Esophagus squamous epithelium (tissue), 5 donors: ENCODE measurements at regions not wholly inside any gene's neighbourhood (a gene's known extent, or its start where the extent isn't known, plus 50 kb on each side); places are given as distances from the start of the nearest gene placed in this dataset.

Experiments
- DNase-seq: peaks from one replicate; lab custom pipeline; 2025; lab: John Stamatoyannopoulos, UW
- H3K27ac ChIP-seq, 4 donors: fragments of 200-600 bp; sonication (generic); one replicate each; pipeline ENCODE4 v1.5.1; 2016 to 2019; ENCODE audit warnings: mild to moderate bottlenecking in 1 of 4
- H3K27me3 ChIP-seq, 4 donors: fragments of 200-600 bp; sonication (generic); 1 replicate in 3 of 4; 2 replicates in 1 of 4; pipeline versions ENCODE4 v1.5.1 to v1.6.0; 2017 to 2021; ENCODE audit warnings: antibody characterized with exemption in 1 of 4
- H3K36me3 ChIP-seq, 3 donors: fragments of 200-600 bp; sonication (generic); one replicate each; pipeline ENCODE4 v1.5.1; 2016 to 2019
- H3K4me1 ChIP-seq, 3 donors: fragments of 200-600 bp; sonication (generic); one replicate each; pipeline ENCODE4 v1.5.1; 2017 to 2019
- H3K4me3 ChIP-seq, 4 donors: fragments of 200-600 bp; sonication (generic); 1 replicate in 3 of 4; 2 replicates in 1 of 4; pipeline ENCODE4 v1.5.1; 2016 to 2019; ENCODE audit warnings: mild to moderate bottlenecking in 2 of 4, moderate library complexity in 1 of 4
- H3K9me3 ChIP-seq, 3 donors: fragments of 200-600 bp; sonication (generic); one replicate each; pipeline ENCODE4 v1.5.1; 2016 to 2019
- CTCF ChIP-seq, 6 experiments: fragments of 450-650 bp in 4 of 6; fragments of 200-600 bp in 2 of 6; sonication (generic) in 2 of 6; IDR thresholded peaks; one replicate each; pipeline ENCODE4 v1.5.1; 2016 to 2019; ENCODE audit warnings: antibody characterized with exemption in 6 of 6, mild to moderate bottlenecking in 4 of 6, moderate library complexity in 4 of 6
- POLR2A ChIP-seq, 4 donors: fragments of 450-650 bp; IDR thresholded peaks; one replicate each; pipeline ENCODE4 v1.6.1; 2017; ENCODE audit warnings: antibody characterized with exemption in 4 of 4, mild to moderate bottlenecking in 4 of 4, moderate library complexity in 3 of 4
- WGBS, 2 donors: methylation state at CpG; one replicate each; pipeline ENCODE4 v1.1.5; 2018; 5-methylcytosine and 5-hydroxymethylcytosine counted together
- intact Hi-C: fragments of 100-400 bp; cut with DNase I; formaldehyde crosslinking; loops from one replicate; pipeline ENCODE4 v1.15.0; 2022
- donor health status: DM: yes; HTN: yes; CAD: no.

DNA sequence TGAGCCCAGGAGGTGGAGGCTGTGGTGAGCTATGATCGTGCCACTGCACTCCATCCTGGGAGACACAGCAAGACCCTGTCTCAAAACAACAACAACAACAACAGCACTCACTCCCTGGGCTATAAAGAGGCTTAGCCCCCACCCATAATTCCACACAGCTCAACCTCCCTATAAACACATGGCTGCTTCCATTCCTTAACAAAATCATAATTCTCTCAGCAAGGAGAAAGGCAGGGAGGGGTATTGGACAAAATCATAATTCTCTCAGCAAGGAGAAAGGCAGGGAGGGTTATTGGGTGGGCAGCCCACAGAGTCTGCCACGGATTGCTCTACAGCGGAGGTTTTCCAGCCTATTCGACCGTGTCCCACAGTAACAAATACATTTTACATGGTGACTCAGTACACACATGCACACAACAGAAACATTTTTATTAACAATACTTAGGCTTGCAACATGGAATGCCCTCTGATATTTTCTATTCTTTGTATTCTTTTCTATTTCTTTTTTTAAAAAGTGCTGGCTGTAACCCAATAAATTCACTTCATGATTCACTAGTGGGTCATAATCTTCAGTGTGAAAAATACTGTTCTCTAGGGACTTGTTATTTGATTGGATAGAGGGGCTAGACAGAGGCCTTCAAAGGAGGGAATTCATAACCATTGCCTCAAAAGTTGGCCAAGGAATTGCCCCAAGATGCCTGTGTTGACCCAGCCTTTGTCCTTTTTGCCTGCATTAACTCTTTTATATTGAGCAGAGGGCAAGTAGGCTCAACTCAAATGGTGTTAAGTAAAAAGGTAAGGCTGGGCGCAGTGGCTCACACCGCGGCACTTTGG, 50.6 kb upstream of the ZMYND8 start:
- WGBS, 2 donors, result 49 to 86% methylated on average over 7 to 8 of the region's 8 CpGs
- H3K4me3 ChIP-seq, result no peak overlapping the region
- H3K27me3 ChIP-seq, result no peaks in the 10 kb centered on the region
- no peak for DNase-seq
- H3K36me3 ChIP-seq, result no peaks in the 10 kb centered on the region
- H3K9me3 ChIP-seq, result no peaks in the 10 kb centered on the region
- intact Hi-C loops, result no loop called here
- TF ChIP-seq CTCF (IDR thresholded peaks at IDR 0.05), result no peak
- TF ChIP-seq POLR2A (IDR thresholded peaks at IDR 0.05), result no peak
- H3K27ac ChIP-seq, result no peak overlapping the region
- peaks cover 0 to 23% (median 4%) of the 10 kb centered on the region in 3 donors for H3K4me1 ChIP-seq

DNA sequence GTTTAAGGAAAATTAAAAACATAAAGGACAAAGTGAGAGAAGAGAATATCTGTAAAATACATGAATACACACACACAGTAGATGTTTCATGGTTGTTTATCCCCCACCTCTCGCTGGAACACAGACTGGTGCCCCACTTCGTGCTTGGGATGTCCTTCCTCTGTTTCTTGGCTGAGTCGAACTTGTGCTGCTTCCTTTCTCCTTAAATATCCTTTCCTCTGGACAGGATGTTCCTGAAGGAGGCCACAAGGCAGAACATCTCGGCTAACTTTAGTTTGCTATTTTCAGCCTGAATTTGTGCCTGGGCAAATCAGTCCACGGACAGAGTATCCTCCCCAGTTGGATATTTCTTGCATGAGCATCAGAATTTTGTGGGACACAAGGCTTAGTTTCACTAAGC, 54.7 kb upstream of the ZMYND8 start:
- intact Hi-C loops, result no loop called here
- Histone ChIP-seq H3K27me3 (no peaks in the 10 kb centered on the region), H3K9me3 (no peaks in the 10 kb centered on the region), H3K36me3 (no peaks in the 10 kb centered on the region), H3K4me3 (peak overlapping the region in 1 of 4 donors; percentile 32), H3K4me1 (peaks cover 0 to 45% (median 4%) of the 10 kb centered on the region in 3 donors), H3K27ac (peak overlapping the region; percentile 49 to 77 (median 72))
- TF ChIP-seq POLR2A (IDR thresholded peaks at IDR 0.05), result no peak
- TF ChIP-seq CTCF (IDR thresholded peaks at IDR 0.05), result no peak
- DNase-seq, result no peak
- 49 to 59% methylated on average over 5 of the region's 5 CpGs for WGBS, 2 donors

DNA sequence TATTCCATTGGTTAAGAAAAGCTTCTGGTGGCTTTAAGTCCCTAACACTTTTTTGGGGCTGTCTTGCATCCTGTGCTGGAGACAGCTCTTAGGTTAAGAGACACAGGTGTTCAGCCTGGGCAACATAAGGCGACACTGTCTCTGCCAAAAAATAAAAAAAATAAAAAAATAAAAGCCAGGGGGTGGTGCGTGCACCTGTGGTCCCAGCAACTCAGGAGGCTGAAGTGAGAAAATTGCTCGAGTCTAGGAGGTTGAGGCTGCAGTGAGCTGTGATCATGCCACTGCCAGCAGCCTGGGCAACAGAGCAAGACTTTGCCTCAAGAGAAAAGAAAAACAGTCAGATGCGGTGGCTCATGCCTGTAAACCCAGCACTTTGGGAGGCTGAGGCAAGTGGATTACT, 55.6 kb upstream of the ZMYND8 start:
- 90 to 93% methylated on average over 4 of the region's 4 CpGs for WGBS, 2 donors
- intact Hi-C loops, result no loop called here
- Histone ChIP-seq H3K27me3 (no peaks in the 10 kb centered on the region), H3K4me1 (peaks cover 0 to 43% (median 4%) of the 10 kb centered on the region in 3 donors), H3K27ac (peak overlapping the region; percentile 24 to 77 (median 68)), H3K4me3 (no peak overlapping the region), H3K36me3 (no peaks in the 10 kb centered on the region), H3K9me3 (no peaks in the 10 kb centered on the region)
- TF ChIP-seq POLR2A (IDR thresholded peaks at IDR 0.05), result no peak
- no peak for TF ChIP-seq CTCF (IDR thresholded peaks at IDR 0.05)
- DNase-seq, result no peak

DNA sequence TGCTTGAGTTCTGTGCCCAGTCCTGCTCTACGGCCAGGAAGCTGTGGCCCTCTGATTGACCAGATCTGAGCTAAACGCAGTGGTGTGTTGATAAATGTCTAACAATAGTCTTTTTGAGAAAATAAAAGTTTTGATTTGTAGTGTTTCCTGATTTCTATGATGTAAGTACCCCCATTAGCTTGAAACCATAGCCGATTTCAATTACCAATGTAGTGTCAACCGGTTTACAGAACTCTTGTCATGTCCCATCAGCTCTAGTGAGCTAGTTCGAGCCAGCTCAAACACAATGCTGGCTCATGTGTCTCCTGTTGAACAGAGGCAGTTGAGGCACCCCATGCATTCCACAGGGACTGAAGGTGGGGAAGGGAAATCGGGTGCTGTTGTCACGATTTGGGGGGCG, 56.7 kb upstream of the ZMYND8 start:
- peak overlapping the region in 1 of 4 donors; percentile 7 for H3K27ac ChIP-seq
- DNase-seq, result no peak
- intact Hi-C loops, result no loop called here

More for the DNA sequence above, 56.7 kb upstream of the ZMYND8 start:
- Histone ChIP-seq H3K36me3 (no peaks in the 10 kb centered on the region), H3K9me3 (no peaks in the 10 kb centered on the region), H3K4me1 (peaks cover 0 to 43% (median 4%) of the 10 kb centered on the region in 3 donors), H3K27me3 (no peaks in the 10 kb centered on the region), H3K4me3 (no peak overlapping the region)
- TF ChIP-seq CTCF (IDR thresholded peaks at IDR 0.05) (no peak), POLR2A (IDR thresholded peaks at IDR 0.05) (no peak)
- WGBS, 2 donors, result 81 to 83% methylated on average over 7 to 8 of the region's 8 CpGs
